HG03108 (cell line): ENCODE measurements at regions not wholly inside any gene's neighbourhood (a gene's known extent, or its start where the extent isn't known, plus 50 kb on each side); places are given as distances from the start of the nearest gene placed in this dataset.
"Not testable (repeated sequence)": the region's sequence is repeated elsewhere in the genome, so short reads cannot be mapped to it uniquely, and the experiment has no call there.

Source experiments
- ATAC-seq: cut with Tn5 transposase; IDR thresholded peaks from one replicate; pipeline ENCODE4 v1.9.1; 2021; ENCODE audit warnings: moderate library complexity; ENCODE audit not compliant: unreplicated experiment

GRCh38 chr16:16989368-16989767 lies 481.4 kb downstream of the XYLT1 start:
- no peak for ATAC-seq

- ATAC-seq: no peak
Observed at GRCh38 chr16:16991711-16992110, 479.0 kb downstream of the XYLT1 start.

- no peak for ATAC-seq
Observed at GRCh38 chr16:16992975-16993765, 477.6 kb downstream of the XYLT1 start.

- ATAC-seq: no peak
Observed at GRCh38 chr16:16994831-16995230, 475.9 kb downstream of the XYLT1 start.

GRCh38 chr16:16996827-16997226 lies 473.9 kb downstream of the XYLT1 start:
- no peak for ATAC-seq

GRCh38 chr16:16997349-16997748 lies 473.4 kb downstream of the XYLT1 start:
- ATAC-seq: no peak

GRCh38 chr16:17001471-17001870 lies 469.3 kb downstream of the XYLT1 start:
- ATAC-seq: no peak

- ATAC-seq: no peak
Observed at GRCh38 chr16:17002565-17002964, 468.2 kb downstream of the XYLT1 start.

GRCh38 chr16:17005963-17006362 lies 464.8 kb downstream of the XYLT1 start:
- not testable (repeated sequence) for ATAC-seq

- ATAC-seq: no peak
Observed at GRCh38 chr16:17011712-17012111, 459.0 kb downstream of the XYLT1 start.

- ATAC-seq: no peak
Observed at GRCh38 chr16:17013038-17013437, 457.7 kb downstream of the XYLT1 start.

- no peak for ATAC-seq
Observed at GRCh38 chr16:17014484-17015121, 456.2 kb downstream of the XYLT1 start.

- ATAC-seq: no peak
Observed at GRCh38 chr16:17015702-17016101, 455.1 kb downstream of the XYLT1 start.

- no peak for ATAC-seq
Observed at GRCh38 chr16:17017442-17017841, 453.3 kb downstream of the XYLT1 start.

GRCh38 chr16:17018585-17018939 lies 452.2 kb downstream of the XYLT1 start:
- no peak for ATAC-seq

- no peak for ATAC-seq
Observed at GRCh38 chr16:17019366-17019765, 451.4 kb downstream of the XYLT1 start.

GRCh38 chr16:17023606-17024005 lies 447.2 kb downstream of the XYLT1 start:
- no peak for ATAC-seq

GRCh38 chr16:17024514-17024913 lies 446.2 kb downstream of the XYLT1 start:
- ATAC-seq: no peak

GRCh38 chr16:17026600-17027242 lies 444.0 kb downstream of the XYLT1 start:
- ATAC-seq: peak; percentile 84

GRCh38 chr16:17027488-17028129 lies 443.2 kb downstream of the XYLT1 start:
- ATAC-seq: peak; percentile 48

GRCh38 chr16:17029602-17030350 lies 441.0 kb downstream of the XYLT1 start:
- ATAC-seq: no peak
